Keratinocyte (primary cell): ENCODE measurements at regions not wholly inside any gene's neighbourhood (a gene's known extent, or its start where the extent isn't known, plus 50 kb on each side); places are given as distances from the start of the nearest gene placed in this dataset.

Source experiments
- DNase-seq: peaks from one replicate; pipeline ENCODE4 v3.0.0-alpha.2; 2011; ENCODE audit warnings: low read depth, missing footprints, low spot score
- FAIRE-seq: peaks from 2 replicates; lab custom pipeline; 2011; peaks lifted over from hg19 to GRCh38; lab: Jason Lieb, UNC
- H2AFZ ChIP-seq: 2 replicates; pipeline ENCODE4 v1.6.0; 2012; ENCODE audit warnings: low read length, control low read depth, inconsistent platforms; ENCODE audit not compliant: control insufficient read depth
- H3K27ac ChIP-seq: 2 replicates; pipeline ENCODE4 v1.5.1; 2011; ENCODE audit warnings: low read length; ENCODE audit not compliant: control insufficient read depth, insufficient read depth
- H3K27me3 ChIP-seq: 3 replicates; pipeline ENCODE4 v1.6.0; 2011; ENCODE audit warnings: low read length; ENCODE audit not compliant: control insufficient read depth, insufficient read depth; ENCODE audit errors: extremely low read depth
- H3K36me3 ChIP-seq, 2 experiments: 2 replicates in 1 of 2; 3 replicates in 1 of 2; pipeline ENCODE4 v1.5.1; 2011; ENCODE audit warnings: low read length in 2 of 2, mild to moderate bottlenecking in 1 of 2; ENCODE audit not compliant: control insufficient read depth in 2 of 2, insufficient read depth in 2 of 2; ENCODE audit errors: extremely low read depth in 1 of 2
- H3K4me1 ChIP-seq: 3 replicates; pipeline ENCODE4 v1.5.1; 2011; ENCODE audit warnings: low read length; ENCODE audit not compliant: control insufficient read depth, insufficient read depth; ENCODE audit errors: extremely low read depth
- H3K4me2 ChIP-seq: 3 replicates; pipeline ENCODE4 v1.6.0; 2011; ENCODE audit warnings: low read depth, low read length; ENCODE audit not compliant: control insufficient read depth, insufficient read depth; ENCODE audit errors: extremely low read depth
- H3K4me3 ChIP-seq, 3 experiments: fragments of 200-600 bp in 1 of 3; sonication (generic) in 1 of 3; 2 replicates in 2 of 3; 3 replicates in 1 of 3; pipeline ENCODE4 v1.5.1; 2011 to 2016; ENCODE audit warnings: low read length in 3 of 3, mild to moderate bottlenecking in 3 of 3, control low read depth in 2 of 3, inconsistent platforms in 1 of 3, low read depth in 1 of 3, mixed read lengths in 1 of 3, mixed run types in 1 of 3, moderate library complexity in 1 of 3; ENCODE audit not compliant: control insufficient read depth in 2 of 3, insufficient read depth in 2 of 3; ENCODE audit errors: extremely low read depth in 1 of 3
- H3K79me2 ChIP-seq: 2 replicates; pipeline ENCODE4 v1.6.0; 2012; ENCODE audit warnings: low read length; ENCODE audit not compliant: control insufficient read depth, insufficient read depth
- H3K9ac ChIP-seq: 3 replicates; pipeline ENCODE4 v1.6.0; 2011; ENCODE audit warnings: low read length; ENCODE audit not compliant: control insufficient read depth, insufficient read depth; ENCODE audit errors: extremely low read depth
- H3K9me1 ChIP-seq: 3 replicates; pipeline ENCODE4 v1.6.0; 2011; ENCODE audit warnings: low read length; ENCODE audit not compliant: control insufficient read depth, insufficient read depth; ENCODE audit errors: extremely low read depth
- H3K9me3 ChIP-seq: 2 replicates; pipeline ENCODE4 v1.5.1; 2012; ENCODE audit warnings: low read depth, low read length; ENCODE audit not compliant: control insufficient read depth
- H4K20me1 ChIP-seq: 3 replicates; pipeline ENCODE4 v1.6.0; 2011; ENCODE audit warnings: low read length; ENCODE audit not compliant: control insufficient read depth, insufficient read depth; ENCODE audit errors: extremely low read depth
- EZH2 ChIP-seq: IDR thresholded peaks from one replicate; pipeline ENCODE4 v1.6.1; 2012; ENCODE audit warnings: inconsistent platforms, mild to moderate bottlenecking, low read length, moderate library complexity
- dilution Hi-C: fragments of 300-500 bp; cut with MboI; formaldehyde crosslinking; loops from one replicate; pipeline ENCODE4 v1.7.0; 2020; ENCODE audit warnings: low sequenced_read_pairs; ENCODE audit not compliant: extremely low pct_ligation_motif_present
- TF ChIP-seq, protein P1 (sequence below), 3 experiments: IDR thresholded peaks in 1 of 3; conservative IDR thresholded peaks in 1 of 3; optimal IDR thresholded peaks in 1 of 3; 2 replicates in 2 of 3; 3 replicates in 1 of 3; pipeline versions ENCODE3 to v1.5.1; 2011; ENCODE audit warnings: low read length in 3 of 3, mild to moderate bottlenecking in 3 of 3, moderate library complexity in 2 of 3, control low read depth in 1 of 3, inconsistent platforms in 1 of 3; ENCODE audit not compliant: insufficient read depth in 2 of 3; ENCODE audit errors: extremely low read depth in 1 of 3

DNA sequence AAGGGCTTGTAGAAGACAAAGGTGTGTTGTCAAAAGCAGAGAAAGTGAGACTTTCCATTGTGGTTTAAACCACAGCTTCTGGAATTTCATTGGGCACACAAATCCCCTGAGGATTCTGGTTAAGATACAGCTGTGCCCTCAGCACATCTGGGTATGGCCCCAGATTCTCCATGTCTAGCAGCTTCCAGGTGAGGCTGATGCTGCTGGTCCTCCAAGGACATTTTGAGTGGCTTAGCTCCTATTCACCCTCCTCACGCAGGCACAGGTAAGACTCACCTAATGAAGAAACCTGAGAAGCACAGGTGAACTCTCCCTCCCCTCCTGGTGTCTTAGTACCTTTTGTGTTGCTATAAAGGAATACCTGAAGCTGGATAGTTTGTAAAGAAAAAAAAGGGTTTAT lies 88.9 kb upstream of the IGLL5 start:
- no peak overlapping the region for H2AFZ ChIP-seq
- H3K27me3 ChIP-seq, result no peaks in the 10 kb centered on the region
- H3K9me3 ChIP-seq, result no peaks in the 10 kb centered on the region
- H3K36me3 ChIP-seq, result no peaks in the 10 kb centered on the region
- FAIRE-seq (no peak), DNase-seq (no peak)
- no peaks in the 10 kb centered on the region for H4K20me1 ChIP-seq
- H3K9ac ChIP-seq, result no peak overlapping the region
- H3K9me1 ChIP-seq, result no peaks in the 10 kb centered on the region
- no peaks in the 10 kb centered on the region for H3K4me1 ChIP-seq
- no peak overlapping the region for H3K27ac ChIP-seq
- no peak overlapping the region for H3K4me2 ChIP-seq
- H3K79me2 ChIP-seq, result no peaks in the 10 kb centered on the region
- no peak overlapping the region for H3K4me3 ChIP-seq
- dilution Hi-C loops, result no loop called here
- TF ChIP-seq, protein P1, sequence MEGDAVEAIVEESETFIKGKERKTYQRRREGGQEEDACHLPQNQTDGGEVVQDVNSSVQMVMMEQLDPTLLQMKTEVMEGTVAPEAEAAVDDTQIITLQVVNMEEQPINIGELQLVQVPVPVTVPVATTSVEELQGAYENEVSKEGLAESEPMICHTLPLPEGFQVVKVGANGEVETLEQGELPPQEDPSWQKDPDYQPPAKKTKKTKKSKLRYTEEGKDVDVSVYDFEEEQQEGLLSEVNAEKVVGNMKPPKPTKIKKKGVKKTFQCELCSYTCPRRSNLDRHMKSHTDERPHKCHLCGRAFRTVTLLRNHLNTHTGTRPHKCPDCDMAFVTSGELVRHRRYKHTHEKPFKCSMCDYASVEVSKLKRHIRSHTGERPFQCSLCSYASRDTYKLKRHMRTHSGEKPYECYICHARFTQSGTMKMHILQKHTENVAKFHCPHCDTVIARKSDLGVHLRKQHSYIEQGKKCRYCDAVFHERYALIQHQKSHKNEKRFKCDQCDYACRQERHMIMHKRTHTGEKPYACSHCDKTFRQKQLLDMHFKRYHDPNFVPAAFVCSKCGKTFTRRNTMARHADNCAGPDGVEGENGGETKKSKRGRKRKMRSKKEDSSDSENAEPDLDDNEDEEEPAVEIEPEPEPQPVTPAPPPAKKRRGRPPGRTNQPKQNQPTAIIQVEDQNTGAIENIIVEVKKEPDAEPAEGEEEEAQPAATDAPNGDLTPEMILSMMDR (optimal IDR thresholded peaks at IDR 0.05 in 1 of 3, IDR thresholded peaks at IDR 0.05 in 1 of 3, conservative IDR thresholded peaks at IDR 0.05 in 1 of 3; ENCODE audit: extremely low read depth in 1 of 3, insufficient read depth in 2 of 3, low read length in 3 of 3), result no peak
- TF ChIP-seq EZH2, result no peak

DNA sequence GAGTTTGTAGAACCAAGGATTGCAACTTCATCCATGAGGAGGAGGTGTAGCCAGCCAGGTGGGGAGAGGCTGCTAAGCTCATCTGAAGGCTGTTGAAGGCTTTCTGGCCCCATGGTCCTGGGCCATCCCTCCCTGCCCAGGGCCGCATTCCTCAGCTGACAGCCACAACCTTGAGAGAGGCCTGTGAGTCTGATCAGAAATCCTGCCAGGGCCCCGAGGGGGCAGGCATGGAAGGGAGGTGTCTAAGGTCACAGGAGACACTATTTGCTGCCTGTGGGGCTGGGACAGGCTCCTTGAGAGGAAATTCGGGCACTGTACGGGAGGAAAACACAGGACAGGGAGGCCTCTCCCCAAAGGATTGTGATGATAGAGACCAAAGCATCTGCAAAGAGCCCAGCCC lies 88.1 kb upstream of the IGLL5 start:
- no peaks in the 10 kb centered on the region for H3K27me3 ChIP-seq
- H3K4me3 ChIP-seq, result no peak overlapping the region
- no peaks in the 10 kb centered on the region for H4K20me1 ChIP-seq
- dilution Hi-C loops, result no loop called here
- DNase-seq (no peak), FAIRE-seq (no peak)
- no peak overlapping the region for H3K27ac ChIP-seq
- no peaks in the 10 kb centered on the region for H3K9me3 ChIP-seq
- no peaks in the 10 kb centered on the region for H3K79me2 ChIP-seq
- no peak overlapping the region for H3K9ac ChIP-seq
- no peaks in the 10 kb centered on the region for H3K9me1 ChIP-seq
- no peak overlapping the region for H3K4me2 ChIP-seq
- H3K36me3 ChIP-seq, result no peaks in the 10 kb centered on the region
- H3K4me1 ChIP-seq, result no peaks in the 10 kb centered on the region
- no peak overlapping the region for H2AFZ ChIP-seq
- no peak for TF ChIP-seq EZH2
- TF ChIP-seq, protein P1 (optimal IDR thresholded peaks at IDR 0.05 in 1 of 3, IDR thresholded peaks at IDR 0.05 in 1 of 3, conservative IDR thresholded peaks at IDR 0.05 in 1 of 3; ENCODE audit: extremely low read depth in 1 of 3, insufficient read depth in 2 of 3, low read length in 3 of 3), result no peak
